ENCODE measurements at regions not wholly inside any gene's neighbourhood (a gene's known extent, or its start where the extent isn't known, plus 50 kb on each side); places are given as distances from the start of the nearest gene placed in this dataset.

GRCh38 chr6:105985816-105986632 is 100.1 kb upstream of the PRDM1 start:
- H3K9me3 Mint-ChIP-seq (ENCODE audit: unreplicated experiment): peaks cover 12% of the 10 kb centered on the region
- peak overlapping the region; percentile 37 for H3K4me3 Mint-ChIP-seq (ENCODE audit: unreplicated experiment)
- peak overlapping the region; percentile 60 for H3K9ac ChIP-seq (ENCODE audit: low read length)
- peaks cover 15% of the 10 kb centered on the region for H3K4me1 ChIP-seq (ENCODE audit: insufficient read depth, low read length)
- DNase-seq (ENCODE audit: low read depth) (no peak), FAIRE-seq (no peak)
- peaks cover 18% of the 10 kb centered on the region for H3K27me3 ChIP-seq (ENCODE audit: insufficient read depth, low read length)
- H3K9me3 ChIP-seq (ENCODE audit: insufficient read depth, low read depth, low read length): no peaks in the 10 kb centered on the region
- no peak overlapping the region for H3K27ac ChIP-seq (ENCODE audit: low read depth, low read length)
- H3K4me2 ChIP-seq (ENCODE audit: low read length): peak overlapping the region; percentile 90
- H3K4me3 ChIP-seq (ENCODE audit: insufficient read depth, low read depth, low read length): peak overlapping the region; percentile 47
- peaks cover 2% of the 10 kb centered on the region for H3K4me1 Mint-ChIP-seq (ENCODE audit: low read depth, unreplicated experiment)
- H2AFZ ChIP-seq (ENCODE audit: low read depth, low read length): peak overlapping the region; percentile 89
- H3K36me3 Mint-ChIP-seq (ENCODE audit: low read depth, unreplicated experiment): peaks cover under 1% of the 10 kb centered on the region
- H4K20me1 ChIP-seq (ENCODE audit: insufficient read depth, low read length): no peaks in the 10 kb centered on the region
- no peaks in the 10 kb centered on the region for H3K79me2 ChIP-seq (ENCODE audit: insufficient read depth, low read length)
- H3K36me3 ChIP-seq (ENCODE audit: insufficient read depth, low read length): no peaks in the 10 kb centered on the region
- no peak for TF ChIP-seq CTCF (IDR thresholded peaks at IDR 0.05; ENCODE audit: insufficient read depth, low read depth, low read length)
- no peak for TF ChIP-seq EZH2 (IDR thresholded peaks at IDR 0.05; ENCODE audit: insufficient read depth, low read length)
- H3K27me3 Mint-ChIP-seq (ENCODE audit: low read depth, unreplicated experiment): peaks cover 83% of the 10 kb centered on the region
- H3K27ac Mint-ChIP-seq (ENCODE audit: unreplicated experiment): no peak overlapping the region

GRCh38 chr6:105985098-105985815 is 100.9 kb upstream of the PRDM1 start:
- Mint-ChIP-seq H3K4me3 (ENCODE audit: unreplicated experiment) (no peak overlapping the region), H3K27me3 (ENCODE audit: low read depth, unreplicated experiment) (peaks cover 83% of the 10 kb centered on the region), H3K27ac (ENCODE audit: unreplicated experiment) (no peak overlapping the region), H3K4me1 (ENCODE audit: low read depth, unreplicated experiment) (peaks cover 2% of the 10 kb centered on the region), H3K9me3 (ENCODE audit: unreplicated experiment) (peaks cover 15% of the 10 kb centered on the region), H3K36me3 (ENCODE audit: low read depth, unreplicated experiment) (peaks cover 4% of the 10 kb centered on the region)
- peak overlapping the region; percentile 89 for H2AFZ ChIP-seq (ENCODE audit: low read depth, low read length)
- peaks cover 15% of the 10 kb centered on the region for H3K4me1 ChIP-seq (ENCODE audit: insufficient read depth, low read length)
- no peaks in the 10 kb centered on the region for H3K9me3 ChIP-seq (ENCODE audit: insufficient read depth, low read depth, low read length)
- no peak overlapping the region for H3K9ac ChIP-seq (ENCODE audit: low read length)
- H3K27ac ChIP-seq (ENCODE audit: low read depth, low read length): no peak overlapping the region
- H3K36me3 ChIP-seq (ENCODE audit: insufficient read depth, low read length): no peaks in the 10 kb centered on the region
- no peaks in the 10 kb centered on the region for H4K20me1 ChIP-seq (ENCODE audit: insufficient read depth, low read length)
- H3K4me2 ChIP-seq (ENCODE audit: low read length): peak overlapping the region; percentile 90
- peak overlapping the region; percentile 47 for H3K4me3 ChIP-seq (ENCODE audit: insufficient read depth, low read depth, low read length)
- no peak for TF ChIP-seq CTCF (IDR thresholded peaks at IDR 0.05; ENCODE audit: insufficient read depth, low read depth, low read length)
- TF ChIP-seq EZH2 (IDR thresholded peaks at IDR 0.05; ENCODE audit: insufficient read depth, low read length): no peak
- no peaks in the 10 kb centered on the region for H3K79me2 ChIP-seq (ENCODE audit: insufficient read depth, low read length)
- FAIRE-seq (no peak), DNase-seq (ENCODE audit: low read depth) (no peak)
- H3K27me3 ChIP-seq (ENCODE audit: insufficient read depth, low read length): peaks cover 16% of the 10 kb centered on the region
